HG03457 (cell line): ENCODE measurements at regions not wholly inside any gene's neighbourhood (a gene's known extent, or its start where the extent isn't known, plus 50 kb on each side); places are given as distances from the start of the nearest gene placed in this dataset.
A peak's percentile ranks its signal among the peaks of the same experiment; 100 is the strongest.

Experiments
- ATAC-seq: cut with Tn5 transposase; IDR thresholded peaks from one replicate; pipeline ENCODE4 v1.9.1; 2021; ENCODE audit warnings: moderate number of reproducible peaks; ENCODE audit not compliant: unreplicated experiment

GRCh38 chr6:19972221-19972620 lies 135.1 kb downstream of the ID4 start:
- no peak for ATAC-seq

DNA sequence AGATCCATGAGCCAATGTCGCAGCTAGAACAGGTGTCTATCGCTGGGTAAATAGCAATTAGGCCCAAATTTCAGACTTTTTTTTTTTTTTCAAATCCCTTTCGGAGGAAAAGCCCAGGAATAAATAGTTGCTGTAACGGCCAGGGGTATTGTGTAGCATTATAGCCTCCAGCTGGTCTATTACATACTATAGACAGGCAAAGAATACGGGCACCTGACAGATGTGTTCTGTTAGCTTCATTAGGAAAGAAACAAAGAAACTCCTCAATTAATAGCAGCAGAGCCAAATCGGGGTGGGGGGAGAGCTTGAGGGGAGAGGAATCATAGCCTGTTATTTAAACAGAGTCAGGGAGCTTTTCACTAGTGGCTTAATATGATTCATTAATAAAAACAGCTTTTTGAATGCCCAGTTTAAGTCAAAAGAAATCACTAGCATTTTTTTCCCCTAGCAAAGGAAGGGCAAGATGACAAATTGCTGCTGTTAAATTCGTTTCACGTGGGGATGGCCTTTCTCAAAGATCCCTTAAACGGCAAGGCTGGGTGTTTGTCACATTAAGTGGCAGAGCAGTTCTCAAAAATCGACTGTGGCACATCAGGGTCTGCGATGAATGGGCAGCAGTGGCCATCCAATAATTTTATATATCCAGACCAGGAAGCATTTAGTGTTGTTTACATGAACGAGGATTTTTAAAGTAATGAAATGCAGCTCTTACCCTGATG lies 139.4 kb downstream of the ID4 start:
- no peak for ATAC-seq

DNA sequence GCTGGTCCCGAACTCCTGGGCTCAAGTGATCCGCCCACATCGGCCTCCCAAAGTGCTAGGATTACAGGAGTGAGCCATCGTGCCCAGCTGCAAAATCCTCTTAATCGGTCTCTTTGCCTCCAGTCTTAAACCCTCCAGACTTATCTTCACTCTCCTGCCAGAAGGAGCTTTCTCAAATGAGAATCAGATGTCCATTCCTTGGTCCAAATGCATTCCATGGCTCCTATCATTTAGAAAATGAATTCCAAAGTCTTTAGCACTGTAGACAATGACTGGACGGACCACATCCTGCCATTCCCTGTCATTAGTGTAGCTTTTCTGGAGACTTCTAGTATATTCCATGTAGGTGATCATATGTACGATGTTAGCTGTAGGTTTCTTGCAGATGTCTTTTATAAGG lies 141.9 kb downstream of the ID4 start:
- no peak for ATAC-seq

- no peak for ATAC-seq
These were observed 142.8 kb downstream of the ID4 start for GRCh38 chr6:19979986-19980385.

GRCh38 chr6:19983374-19983773 lies 146.2 kb downstream of the ID4 start:
- no peak for ATAC-seq

- no peak for ATAC-seq
These were observed 149.7 kb downstream of the ID4 start for GRCh38 chr6:19986691-19987438.

- no peak for ATAC-seq
These were observed 151.4 kb downstream of the ID4 start for GRCh38 chr6:19988555-19988954.

GRCh38 chr6:19991176-19991575 lies 154.0 kb downstream of the ID4 start:
- no peak for ATAC-seq

GRCh38 chr6:19994909-19995308 lies 157.7 kb downstream of the ID4 start:
- ATAC-seq, result no peak

DNA sequence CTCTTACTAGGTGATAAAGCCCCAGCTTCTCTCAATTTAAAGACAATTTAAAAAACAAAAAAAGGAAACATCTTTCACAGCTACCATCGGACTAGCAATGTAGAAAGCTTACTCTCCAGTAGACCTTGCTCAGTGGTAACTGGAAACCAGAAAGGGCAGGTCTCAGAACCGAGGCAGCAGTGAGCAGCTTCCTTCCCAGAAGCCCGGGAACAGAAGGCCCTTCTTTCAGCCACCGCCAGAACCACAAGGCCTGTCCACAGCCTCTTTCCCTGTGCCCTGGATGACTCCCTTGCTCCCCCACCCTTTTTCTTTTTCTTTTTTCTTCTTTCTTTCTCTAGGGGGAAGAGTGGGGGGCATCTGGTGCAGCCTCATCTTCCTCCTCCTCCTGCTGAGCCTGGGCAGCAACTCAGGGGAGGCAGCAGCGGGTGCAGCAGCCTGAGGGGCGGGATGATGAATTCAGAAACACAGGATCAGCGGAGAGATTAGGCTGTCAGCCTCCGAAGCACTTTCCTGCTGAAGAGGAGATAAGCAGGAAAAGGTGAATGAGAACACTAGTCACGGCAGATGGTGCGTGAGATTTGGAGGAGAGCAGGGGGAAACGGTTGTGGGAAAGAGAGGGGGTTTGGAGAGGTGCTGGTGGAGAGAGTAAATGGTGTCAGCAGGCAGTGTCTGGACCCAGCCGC lies 158.5 kb downstream of the ID4 start:
- no peak for ATAC-seq

DNA sequence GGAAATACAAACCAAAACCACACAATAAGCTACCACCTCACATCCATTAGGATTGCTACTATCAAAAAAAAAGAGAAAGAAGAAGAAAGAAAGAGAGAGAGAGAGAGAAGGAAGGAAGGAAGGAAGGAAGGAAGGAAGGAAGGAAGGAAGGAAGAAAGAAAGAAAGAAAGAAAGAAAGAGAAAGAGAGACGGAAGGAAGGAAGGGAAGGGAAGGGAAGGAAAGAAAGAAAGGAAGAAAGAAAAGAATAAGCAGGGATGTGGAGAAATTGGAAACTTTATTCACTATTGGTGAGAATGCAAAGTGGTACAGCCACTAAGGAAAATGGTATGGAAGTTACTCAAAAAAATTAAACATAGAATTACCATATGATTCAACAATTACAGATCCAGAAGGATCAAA lies 159.9 kb downstream of the ID4 start:
- ATAC-seq, result no peak

DNA sequence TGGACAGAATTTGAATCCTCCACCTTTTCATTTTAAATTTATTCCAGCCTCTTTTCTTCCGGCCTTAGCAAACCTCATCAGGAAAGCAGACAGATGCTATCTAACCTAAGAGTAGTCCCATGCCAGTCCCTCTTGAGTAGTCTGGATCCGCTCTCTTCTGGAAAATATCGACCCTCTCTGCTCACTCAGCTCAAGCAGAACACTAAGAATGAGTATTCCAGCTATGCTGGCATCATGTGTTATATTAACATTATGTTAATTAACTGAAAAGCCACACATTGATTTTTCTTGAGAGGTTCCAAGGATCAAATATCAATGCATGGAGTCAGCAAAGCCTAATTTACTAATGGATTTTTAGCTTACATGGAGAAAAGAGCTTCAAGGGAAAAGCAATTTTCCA lies 161.4 kb downstream of the ID4 start:
- no peak for ATAC-seq

DNA sequence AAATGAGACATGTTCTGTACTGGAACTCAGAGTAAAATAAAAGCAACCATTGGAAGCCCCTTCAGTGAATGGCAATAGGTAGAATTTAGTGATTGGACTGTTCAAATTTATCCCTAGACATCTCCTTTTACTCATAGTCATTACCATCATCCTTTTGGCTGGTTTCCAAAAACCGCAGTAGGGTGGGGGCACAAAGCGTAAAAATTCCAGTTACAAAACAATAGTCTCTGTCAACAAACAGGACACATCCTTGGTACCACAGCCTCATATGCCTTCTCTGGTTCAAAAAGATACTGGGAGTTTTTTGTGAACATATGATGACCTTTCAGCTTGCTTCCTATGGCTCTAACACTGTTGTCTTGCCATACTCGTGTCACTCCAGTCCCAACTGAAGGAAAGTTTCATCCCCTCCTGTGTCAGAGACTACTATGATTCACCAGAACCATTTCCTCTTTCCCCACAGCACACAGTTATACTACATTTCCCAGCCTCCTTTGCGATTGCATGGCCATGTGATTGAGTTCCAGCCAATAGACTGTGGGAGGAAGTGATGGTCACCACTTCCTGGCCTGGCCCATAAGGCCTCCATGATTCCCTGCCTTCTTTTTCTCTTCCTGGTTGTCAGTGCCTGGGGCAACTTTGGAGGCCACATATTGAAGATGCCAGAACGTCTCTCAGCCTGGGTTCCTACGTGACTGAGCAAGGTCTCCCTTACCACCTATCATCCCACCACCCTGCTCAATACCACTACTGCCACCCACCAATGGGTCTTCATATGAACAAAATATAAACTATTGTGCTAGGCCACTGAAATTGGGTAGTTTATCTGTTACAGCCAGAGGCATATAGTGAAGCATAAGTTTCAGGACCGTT lies 162.4 kb downstream of the ID4 start:
- ATAC-seq, result peak; percentile 84

DNA sequence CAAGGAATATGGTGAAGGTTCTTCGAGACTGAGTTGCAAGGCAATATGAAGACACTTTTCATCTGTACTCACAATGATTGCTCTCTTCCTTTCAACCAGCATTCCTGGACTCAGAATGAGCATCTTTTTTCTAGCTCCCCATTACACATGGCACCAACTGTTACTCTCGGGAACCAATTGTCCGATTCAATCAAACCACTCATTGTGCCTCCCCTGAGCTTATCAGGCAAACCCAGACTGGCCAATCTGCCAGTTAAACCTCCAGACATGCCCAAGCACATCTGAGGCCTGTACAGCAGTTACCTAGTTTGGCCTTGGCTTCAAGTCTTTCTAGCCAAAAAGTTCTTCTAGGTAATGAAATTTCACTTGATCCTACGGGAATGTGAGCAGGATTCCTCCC lies 164.1 kb downstream of the ID4 start:
- ATAC-seq, result no peak

DNA sequence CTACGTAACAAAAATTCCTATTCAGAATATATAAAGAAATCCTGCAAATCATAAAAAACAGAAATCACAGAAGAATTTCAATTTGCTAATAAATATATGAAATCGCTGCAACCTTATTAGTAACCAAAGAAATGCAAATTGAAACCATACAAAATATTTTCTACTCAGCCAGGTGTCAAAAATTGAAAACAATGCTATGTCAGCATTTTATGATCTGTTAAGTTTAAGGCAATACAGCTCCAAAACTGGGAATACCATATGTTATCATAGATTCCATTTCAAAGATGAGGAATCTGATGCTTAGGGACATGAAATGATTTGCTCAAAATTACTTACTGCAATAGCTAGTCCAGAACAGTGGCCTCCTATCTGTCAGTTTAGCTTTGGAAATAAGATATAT lies 168.9 kb downstream of the ID4 start:
- ATAC-seq, result no peak

DNA sequence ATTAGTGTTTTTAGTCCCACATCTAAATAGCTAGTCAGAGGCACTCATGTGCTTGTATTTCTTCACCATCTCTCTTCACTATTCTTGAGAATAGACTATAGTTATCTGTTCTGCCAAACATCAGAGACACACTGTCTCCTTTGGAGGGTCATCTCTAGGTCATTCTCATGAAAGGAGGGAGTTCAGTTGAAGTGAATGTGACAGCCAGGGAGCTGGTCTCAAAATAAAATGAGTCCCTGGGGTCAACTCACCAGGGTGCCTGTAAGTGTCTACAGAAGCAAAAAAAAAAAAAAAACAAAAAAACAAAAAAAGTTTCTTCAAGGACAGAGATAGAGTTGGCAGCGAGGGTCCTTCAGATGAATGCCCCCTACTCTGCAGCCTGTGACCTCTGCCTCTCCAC lies 171.0 kb downstream of the ID4 start:
- no peak for ATAC-seq

DNA sequence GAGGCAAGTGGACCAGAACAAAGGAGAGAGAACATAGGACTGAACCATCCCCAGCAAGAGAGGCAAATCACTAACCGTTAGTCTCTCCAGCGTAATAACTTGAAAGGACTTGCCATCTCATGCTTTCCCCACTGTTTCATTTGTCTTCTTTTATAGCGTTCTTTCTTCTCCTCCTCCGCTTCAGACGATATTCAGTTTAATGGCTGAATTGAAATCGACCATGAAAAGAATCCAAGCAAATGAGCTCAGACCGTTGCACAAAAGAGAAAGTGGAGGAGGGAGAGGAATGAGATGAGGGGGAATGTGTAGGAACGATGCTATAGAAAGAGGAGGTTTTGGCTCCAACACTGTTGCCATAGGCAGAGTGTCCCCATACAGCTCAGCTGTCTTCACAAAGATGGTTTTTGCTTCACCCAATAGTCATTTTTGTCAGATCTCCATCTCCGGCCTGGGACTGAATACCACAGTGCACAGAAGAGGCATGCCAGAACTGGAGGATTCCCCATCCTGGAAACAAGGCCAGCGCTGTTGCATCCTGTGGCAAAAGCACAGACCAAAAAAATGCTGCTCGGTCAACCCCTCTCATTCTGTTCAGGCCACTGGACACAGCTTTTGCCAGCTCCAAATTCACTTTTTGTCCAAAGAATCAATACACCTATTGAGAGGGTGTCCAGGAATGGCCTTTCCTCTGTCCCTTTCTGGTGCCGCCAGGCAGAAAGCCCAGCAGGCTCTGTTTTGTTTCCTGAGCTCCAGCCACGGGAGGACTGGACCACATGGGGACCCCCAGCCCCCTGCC lies 176.1 kb downstream of the ID4 start:
- no peak for ATAC-seq

DNA sequence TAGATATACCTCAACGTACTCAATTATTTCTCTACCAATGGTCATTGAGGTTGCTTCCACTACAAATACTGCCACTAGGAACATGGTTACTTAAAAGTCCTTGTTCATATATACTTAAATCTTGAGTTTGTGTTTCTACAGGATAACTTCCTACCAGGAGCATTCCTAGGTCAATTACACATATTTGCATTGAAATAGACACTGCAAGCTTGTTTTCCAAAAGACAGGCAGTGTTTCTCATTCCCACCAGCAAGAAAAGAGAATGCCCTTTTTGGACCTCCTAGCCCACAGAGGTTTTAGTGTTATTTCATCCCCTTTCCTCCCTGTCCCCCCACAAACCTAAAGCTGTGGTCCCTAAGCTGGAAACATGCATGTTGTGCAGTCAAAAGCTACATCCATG lies 177.3 kb downstream of the ID4 start:
- no peak for ATAC-seq

GRCh38 chr6:20020526-20020925 lies 183.4 kb downstream of the ID4 start:
- no peak for ATAC-seq

DNA sequence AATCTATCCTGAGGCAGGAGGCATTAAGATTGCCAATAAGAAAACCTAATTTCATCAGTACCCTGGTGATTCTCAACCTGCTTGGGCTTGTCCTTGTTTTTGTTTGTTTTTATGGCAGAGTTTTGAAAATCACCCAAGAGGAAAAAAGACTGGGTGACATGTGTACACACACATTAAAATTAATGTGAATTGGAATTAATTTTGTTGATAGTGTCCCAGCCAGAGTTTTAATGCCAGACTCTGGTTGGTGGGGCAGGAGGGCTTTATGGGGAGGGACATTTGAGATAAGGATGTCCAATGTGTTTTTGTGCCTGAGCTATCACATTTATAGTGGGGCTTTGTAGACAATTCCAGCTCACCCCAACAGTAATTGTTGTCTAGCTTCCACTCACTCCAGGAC lies 184.6 kb downstream of the ID4 start:
- ATAC-seq, result no peak
